Suppressor macrophage (primary cell): ENCODE measurements at regions not wholly inside any gene's neighbourhood (a gene's known extent, or its start where the extent isn't known, plus 50 kb on each side); places are given as distances from the start of the nearest gene placed in this dataset.

Experiments
- DNase-seq, 4 experiments: peaks; one replicate each; pipeline ENCODE4 v3.0.0-alpha.2; 2020 to 2022

- DNase-seq = no peak
Measured at GRCh38 chr1:81695741-81696140, 105.0 kb upstream of the ADGRL2 start.

DNA sequence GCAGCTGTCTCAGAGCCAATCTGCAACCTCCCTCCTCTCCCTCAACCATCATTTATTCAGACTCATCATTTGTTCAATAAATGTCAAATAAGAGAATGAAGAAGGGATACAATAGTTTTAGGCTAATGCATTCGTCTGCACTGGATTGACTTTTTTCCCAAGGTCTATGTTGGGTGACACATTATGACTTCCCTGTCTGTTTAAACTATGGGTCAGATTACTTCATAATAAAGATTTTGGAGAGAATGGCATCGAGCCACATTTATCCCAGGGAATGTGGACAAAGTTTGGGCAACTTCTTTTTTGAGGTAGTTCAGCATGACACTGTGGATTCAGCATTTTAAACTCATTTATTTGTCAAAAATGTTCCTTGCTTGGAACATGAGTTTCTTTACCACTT is 107.4 kb upstream of the ADGRL2 start:
- no peak for DNase-seq

- DNase-seq = no peak
Measured at GRCh38 chr1:81690676-81691453, 109.9 kb upstream of the ADGRL2 start.

GRCh38 chr1:81689531-81689941 is 111.2 kb upstream of the ADGRL2 start:
- no peak for DNase-seq

DNA sequence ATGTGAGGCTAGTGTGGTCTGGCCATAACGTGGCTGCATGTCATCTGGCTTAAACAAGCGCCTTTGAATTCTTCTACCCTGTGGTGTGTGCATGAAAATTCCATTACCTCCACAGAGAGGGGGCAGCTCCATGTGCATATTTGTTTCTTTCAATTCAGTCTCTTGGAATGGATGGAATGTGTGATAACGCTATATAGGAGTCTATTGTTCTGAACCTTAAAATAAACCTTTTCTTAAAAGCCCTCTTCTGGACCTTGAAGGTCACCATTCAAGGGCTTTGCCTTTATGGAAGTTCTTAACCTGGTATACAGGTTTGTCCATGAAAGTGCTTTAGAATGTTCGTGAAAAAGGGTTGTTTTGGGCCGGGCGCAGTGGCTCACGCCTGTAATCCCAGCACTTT is 118.2 kb upstream of the ADGRL2 start:
- DNase-seq = no peak

DNA sequence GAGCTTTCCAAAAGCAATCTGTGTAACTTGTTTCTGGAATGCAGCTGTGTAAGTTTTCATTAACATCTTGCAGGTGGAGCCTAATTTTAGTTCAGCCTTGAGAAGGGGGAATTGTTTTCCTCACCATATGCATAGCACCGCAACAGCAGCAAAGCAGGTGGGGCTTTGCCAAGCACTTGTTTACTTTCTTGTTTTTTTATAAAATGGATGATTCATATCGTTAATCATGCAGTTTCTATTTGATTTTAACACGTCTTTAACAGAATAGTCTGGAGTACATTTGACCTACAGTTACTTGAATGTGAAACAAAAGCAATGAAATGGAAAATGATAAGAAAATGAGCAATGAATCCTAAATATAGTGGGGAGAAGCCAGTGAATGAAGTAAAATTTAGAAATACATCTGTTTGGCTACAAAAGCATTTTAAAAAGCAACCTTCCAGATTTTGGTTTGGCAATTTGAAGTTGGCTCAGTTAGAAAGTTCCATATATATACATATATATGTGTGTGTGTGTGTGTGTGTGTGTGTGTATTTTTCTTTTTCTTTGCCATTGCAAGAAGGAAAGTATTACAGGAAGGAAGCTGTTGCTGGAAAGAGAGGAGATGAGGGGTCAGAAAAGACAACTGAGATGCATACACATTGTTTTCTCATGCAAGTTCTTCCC is 119.0 kb upstream of the ADGRL2 start:
- DNase-seq = no peak

DNA sequence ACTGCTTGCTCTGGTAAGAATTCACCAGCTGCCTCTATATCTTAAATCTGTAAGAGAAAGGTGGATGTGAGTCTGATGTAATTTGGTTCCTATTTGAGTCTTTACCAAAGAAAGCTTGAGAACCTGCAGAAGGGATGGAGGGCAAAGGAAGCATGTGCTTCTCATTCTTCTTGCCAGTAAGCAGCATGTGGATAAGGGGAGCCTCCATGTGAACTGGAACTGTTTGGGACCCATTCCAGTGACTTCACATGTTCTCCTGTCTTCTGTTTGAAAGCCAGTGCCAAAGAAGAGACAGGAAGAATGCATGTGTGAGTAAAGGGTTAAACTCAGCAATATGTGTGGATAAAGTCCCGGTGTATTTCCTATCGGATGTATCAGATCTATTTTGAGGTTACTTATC is 119.6 kb upstream of the ADGRL2 start:
- no peak for DNase-seq

- no peak for DNase-seq
Measured at GRCh38 chr1:81679942-81680341, 120.8 kb upstream of the ADGRL2 start.

GRCh38 chr1:81678779-81679178 is 122.0 kb upstream of the ADGRL2 start:
- no peak for DNase-seq

DNA sequence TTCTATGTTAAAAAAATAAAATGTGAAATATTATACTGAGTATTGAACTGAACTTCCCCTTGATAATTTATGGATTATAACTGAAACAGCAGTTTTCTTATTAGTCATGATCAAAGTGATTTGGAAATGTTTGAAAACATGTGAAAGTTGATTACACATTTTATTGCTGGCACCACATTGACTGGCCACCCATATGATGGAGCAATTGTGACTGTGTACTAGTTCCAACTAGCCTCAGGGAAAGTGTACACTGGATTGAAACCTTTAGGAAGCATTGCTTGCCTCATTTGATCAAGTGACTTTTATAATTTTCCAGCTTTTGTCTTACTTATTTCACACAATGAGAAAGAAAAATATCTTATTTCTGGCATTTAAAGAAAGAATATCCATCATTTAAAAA is 128.0 kb upstream of the ADGRL2 start:
- no peak for DNase-seq

DNA sequence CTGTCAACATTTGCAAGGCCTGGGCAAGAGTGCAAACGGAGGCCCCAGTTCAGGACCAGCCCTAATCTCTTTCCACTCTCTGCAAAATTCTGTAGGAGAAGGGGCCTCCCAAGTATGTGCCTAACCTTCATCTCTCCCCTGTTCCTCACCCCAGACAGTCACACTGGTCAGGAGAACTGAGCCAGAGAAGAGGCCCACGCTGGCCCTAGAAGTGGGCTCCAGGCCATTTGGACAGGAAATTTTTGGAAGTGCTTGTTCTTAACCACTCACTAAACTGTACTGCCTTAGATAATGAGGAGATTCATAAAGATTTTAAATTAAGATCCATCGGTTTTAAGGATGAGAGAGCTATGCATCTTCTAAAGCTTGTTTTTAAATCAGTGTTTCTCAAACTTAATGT is 129.7 kb upstream of the ADGRL2 start:
- DNase-seq = no peak

GRCh38 chr1:81670286-81670685 is 130.4 kb upstream of the ADGRL2 start:
- no peak for DNase-seq

DNA sequence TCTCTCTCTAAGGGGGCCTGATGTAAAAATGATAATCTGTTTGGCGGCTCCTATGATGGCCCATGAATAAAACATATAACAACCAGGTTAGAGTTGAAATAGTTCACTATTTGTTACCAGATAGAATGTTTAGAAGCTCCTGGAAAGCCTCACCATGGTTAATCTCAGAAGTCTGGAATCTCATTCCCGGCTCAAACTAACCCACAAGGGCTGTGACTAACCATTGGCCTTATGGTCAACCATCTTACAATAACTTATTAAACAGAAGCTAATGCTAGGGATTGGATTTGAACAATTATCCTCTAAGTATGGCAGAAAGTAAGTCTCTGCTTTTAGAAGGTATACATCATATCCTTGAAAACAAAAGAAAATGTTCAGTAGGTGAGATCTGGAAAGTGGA is 134.1 kb upstream of the ADGRL2 start:
- DNase-seq = no peak

DNA sequence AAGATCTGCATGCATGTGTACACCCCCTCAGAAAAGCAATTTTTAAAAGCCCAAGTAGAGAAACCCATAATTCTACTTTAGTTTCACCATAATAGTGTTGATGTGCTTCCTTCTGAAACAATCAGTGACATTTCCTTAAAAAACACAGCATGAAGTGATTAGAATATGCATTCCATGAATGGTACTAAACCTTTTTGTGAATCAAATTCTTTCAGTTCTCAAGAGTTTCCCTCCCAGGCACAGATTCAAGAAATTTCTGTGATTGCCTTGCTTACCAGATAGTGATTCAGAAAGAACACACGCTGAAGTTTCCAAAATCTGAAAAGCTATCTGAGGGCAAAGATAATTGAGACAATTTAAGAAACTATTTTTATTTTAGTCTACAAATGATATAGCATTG is 136.4 kb upstream of the ADGRL2 start:
- DNase-seq = no peak

DNA sequence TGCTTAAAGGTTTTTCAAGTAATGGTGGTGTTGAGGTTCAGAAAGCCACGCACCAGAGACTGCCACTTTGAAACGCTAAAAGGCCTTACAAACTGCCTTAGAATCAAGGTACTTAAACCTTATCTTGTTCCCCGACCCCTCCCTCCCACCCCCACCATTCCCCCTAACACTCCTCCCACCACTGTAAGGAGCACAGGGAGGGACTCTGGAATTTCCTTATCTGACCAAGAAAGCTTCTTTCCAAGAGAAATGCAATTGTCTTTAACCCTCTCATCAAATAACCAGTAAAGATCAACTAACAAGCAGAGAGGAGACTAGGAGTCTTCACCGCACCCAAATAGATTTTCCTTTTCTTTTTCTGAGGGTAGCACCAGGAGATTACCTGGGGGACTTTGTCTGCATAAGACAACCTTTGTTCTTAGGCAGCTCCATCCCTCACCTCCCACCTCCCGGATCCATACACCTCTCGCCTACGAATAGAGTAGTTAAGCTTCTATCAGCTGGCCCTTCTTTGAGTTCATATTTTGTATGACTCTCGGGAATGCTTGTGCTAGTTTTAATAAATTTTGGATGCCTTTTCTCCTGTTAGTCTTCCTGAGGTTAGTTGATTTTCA is 137.7 kb upstream of the ADGRL2 start:
- DNase-seq = no peak

GRCh38 chr1:81660286-81660685 is 140.4 kb upstream of the ADGRL2 start:
- no peak for DNase-seq

GRCh38 chr1:81654657-81655056 is 146.1 kb upstream of the ADGRL2 start:
- DNase-seq = no peak

DNA sequence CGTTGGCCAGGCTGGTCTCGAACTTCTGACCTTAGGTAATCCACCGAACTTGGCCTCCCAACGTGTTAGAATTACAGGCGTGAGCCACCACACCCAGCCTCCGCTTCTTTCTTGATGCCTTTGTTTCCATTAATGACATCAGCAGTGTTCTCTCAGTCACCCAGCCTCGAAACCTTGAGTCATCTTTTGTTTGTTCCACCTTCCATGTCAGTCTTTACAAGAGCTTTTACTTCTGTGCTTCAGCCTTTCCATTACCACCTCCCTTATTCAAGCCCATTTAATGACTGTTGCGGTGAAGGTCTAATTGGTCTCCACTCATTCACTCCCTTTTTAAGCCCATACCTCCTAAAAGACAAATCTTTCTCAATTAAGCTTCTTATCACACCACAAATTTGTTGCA is 146.6 kb upstream of the ADGRL2 start:
- no peak for DNase-seq

GRCh38 chr1:81650776-81651175 is 150.0 kb upstream of the ADGRL2 start:
- no peak for DNase-seq

- DNase-seq = no peak
Measured at GRCh38 chr1:81635816-81636215, 164.9 kb upstream of the ADGRL2 start.

DNA sequence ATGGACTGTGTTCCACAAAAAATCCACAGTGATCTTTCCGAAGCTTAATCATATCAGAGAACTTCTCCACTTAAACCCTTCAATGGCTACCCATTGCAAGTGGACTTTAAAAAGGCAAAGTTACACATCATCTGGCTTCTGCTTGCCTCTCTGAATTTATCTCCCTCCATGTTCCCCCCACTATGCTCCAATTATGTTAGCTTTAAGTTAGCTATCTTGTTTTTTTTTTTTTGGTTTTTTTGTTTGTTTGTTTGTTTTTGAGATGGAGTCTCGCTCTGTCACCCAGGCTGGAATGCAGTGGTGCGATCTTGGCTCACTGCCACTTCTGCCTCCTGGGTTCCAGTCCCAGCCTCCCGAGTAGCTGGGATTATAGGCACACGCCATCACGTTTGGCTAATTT is 166.4 kb upstream of the ADGRL2 start:
- no peak for DNase-seq

DNA sequence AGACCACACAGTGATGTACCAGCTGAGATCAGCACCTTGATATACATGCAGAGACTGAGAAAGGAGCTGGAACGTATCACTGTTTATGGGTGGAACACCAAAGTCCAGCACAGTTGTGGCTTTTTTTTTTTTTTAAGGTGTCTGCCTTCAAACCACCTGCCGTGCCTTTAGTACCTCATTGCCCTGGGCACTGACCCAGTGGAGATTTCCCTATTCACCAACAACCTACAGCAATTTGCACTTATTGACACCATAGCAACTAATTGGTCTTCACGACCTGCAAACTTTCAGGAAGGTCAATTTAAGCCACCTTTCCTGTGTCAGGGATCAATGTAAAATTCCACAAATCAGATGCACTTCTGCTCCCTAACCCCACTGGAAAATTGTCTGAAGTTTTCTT is 181.6 kb upstream of the ADGRL2 start:
- no peak for DNase-seq

GRCh38 chr1:81618376-81618775 is 182.4 kb upstream of the ADGRL2 start:
- DNase-seq = no peak

DNA sequence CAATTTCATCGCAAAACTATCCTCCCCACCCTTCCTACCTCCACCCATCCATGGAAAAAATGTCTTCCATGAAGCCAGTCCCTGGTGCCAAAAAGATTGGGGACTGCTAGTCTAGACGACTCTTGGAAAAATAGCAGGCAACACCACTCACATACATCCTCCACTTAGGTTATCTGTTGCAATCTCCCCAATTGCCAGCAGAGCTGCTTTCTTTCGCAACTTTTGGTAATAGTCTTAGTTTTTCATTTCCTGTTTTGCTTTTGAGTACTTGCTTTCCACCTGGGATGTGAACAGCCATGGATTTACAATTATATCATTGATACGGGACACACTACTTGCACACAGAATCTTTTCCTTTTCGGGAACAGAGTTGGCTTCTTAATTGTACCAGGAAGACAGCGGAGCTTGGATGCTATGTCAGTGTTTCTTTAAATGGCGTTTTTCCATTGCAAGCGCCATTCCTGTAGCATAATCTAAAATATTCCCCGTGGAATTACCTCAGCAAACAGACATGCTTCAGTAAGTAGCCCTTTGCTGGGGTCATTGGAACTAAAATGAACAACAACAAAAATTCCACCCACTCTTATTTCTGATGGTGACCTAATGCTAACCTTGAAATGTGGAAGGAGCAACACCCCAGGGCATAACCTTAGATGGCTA is 183.3 kb upstream of the ADGRL2 start:
- DNase-seq = peak in 3 of 4 experiments; percentile 2 to 10 (median 9)
